TTC549 (cell line): ENCODE measurements at regions not wholly inside any gene's neighbourhood (a gene's known extent, or its start where the extent isn't known, plus 50 kb on each side); places are given as distances from the start of the nearest gene placed in this dataset.
"Not testable (repeated sequence)": the region's sequence is repeated elsewhere in the genome, so short reads cannot be mapped to it uniquely, and the experiment has no call there.

Source experiments
- FAIRE-seq: peaks from 2 replicates; lab custom pipeline; 2012; peaks lifted over from hg19 to GRCh38; lab: Jason Lieb, UNC

GRCh38 chr6:141877275-141877983 is 255.3 kb upstream of the GJE1 start:
- FAIRE-seq, result no peak

GRCh38 chr6:141874930-141875602 is 257.7 kb upstream of the GJE1 start:
- no peak for FAIRE-seq

GRCh38 chr6:141869509-141869908 is 263.2 kb upstream of the GJE1 start:
- FAIRE-seq, result not testable (repeated sequence)

- no peak for FAIRE-seq
Observed at GRCh38 chr6:141867767-141868166, 265.0 kb upstream of the GJE1 start.

GRCh38 chr6:141866731-141867497 is 265.8 kb upstream of the GJE1 start:
- no peak for FAIRE-seq

GRCh38 chr6:141851063-141851462 is 281.7 kb upstream of the GJE1 start:
- FAIRE-seq, result no peak

GRCh38 chr6:141848029-141848890 is 284.5 kb upstream of the GJE1 start:
- no peak for FAIRE-seq

GRCh38 chr6:141846639-141847038 is 286.1 kb upstream of the GJE1 start:
- FAIRE-seq, result no peak

- no peak for FAIRE-seq
Observed at GRCh38 chr6:141843178-141843834, 289.4 kb upstream of the GJE1 start.

GRCh38 chr6:141833001-141833655 is 299.6 kb upstream of the GJE1 start:
- no peak for FAIRE-seq

GRCh38 chr6:141830530-141830929 is 302.2 kb upstream of the GJE1 start:
- FAIRE-seq, result no peak

GRCh38 chr6:141829566-141830360 is 303.0 kb upstream of the GJE1 start:
- no peak for FAIRE-seq

GRCh38 chr6:141824350-141824749 is 308.4 kb upstream of the GJE1 start:
- FAIRE-seq, result no peak

GRCh38 chr6:141815039-141815438 is 317.7 kb upstream of the GJE1 start:
- FAIRE-seq, result not testable (repeated sequence)

GRCh38 chr6:141809901-141810300 is 322.8 kb upstream of the GJE1 start:
- no peak for FAIRE-seq

- FAIRE-seq, result no peak
Observed at GRCh38 chr6:141808662-141809061, 324.1 kb upstream of the GJE1 start.

GRCh38 chr6:141800973-141801372 is 331.8 kb upstream of the GJE1 start:
- not testable (repeated sequence) for FAIRE-seq

GRCh38 chr6:141790921-141791320 is 341.8 kb upstream of the GJE1 start:
- no peak for FAIRE-seq

- FAIRE-seq, result no peak
Observed at GRCh38 chr6:141788096-141788495, 344.6 kb upstream of the GJE1 start.

- FAIRE-seq, result no peak
Observed at GRCh38 chr6:141783585-141783984, 349.1 kb upstream of the GJE1 start.
